H1 (cell line): ENCODE measurements at regions not wholly inside any gene's neighbourhood (a gene's known extent, or its start where the extent isn't known, plus 50 kb on each side); places are given as distances from the start of the nearest gene placed in this dataset.
A peak's percentile ranks its signal among the peaks of the same experiment; 100 is the strongest.

Source experiments
- CTCF ChIA-PET: fragments of 300-600 bp; sonication (Branson Sonifier 250); formaldehyde crosslinking; loops from one replicate; lab custom pipeline; 2021; ENCODE audit not compliant: partially characterized antibody; lab: Charles Lee
- POLR2A ChIA-PET: fragments of 300-600 bp; sonication (Branson Sonifier 250); formaldehyde crosslinking; loops from one replicate; lab custom pipeline; 2021; ENCODE audit warnings: inconsistent platforms; ENCODE audit not compliant: partially characterized antibody; lab: Charles Lee
- DNase-seq, 2 experiments: peaks; one replicate each; pipeline versions ENCODE4 v3.0.0 to v3.0.0-alpha.2; 2010 to 2022; ENCODE audit warnings: low spot score in 2 of 2, low read depth in 1 of 2, mixed read lengths in 1 of 2
- FAIRE-seq: peaks from 2 replicates; lab custom pipeline; 2011; peaks lifted over from hg19 to GRCh38; lab: Jason Lieb, UNC
- H2AFZ ChIP-seq: 2 replicates; pipeline ENCODE4 v1.8.1; 2012; ENCODE audit warnings: low read length, inconsistent platforms
- H2AK5ac ChIP-seq: 2 replicates; pipeline ENCODE4 v1.6.1; 2013; ENCODE audit warnings: low read depth, low read length
- H2BK120ac ChIP-seq: replicated peaks from 2 replicates; pipeline ENCODE3; 2013; ENCODE audit warnings: low read depth, low read length, inconsistent platforms
- H2BK12ac ChIP-seq: 2 replicates; pipeline ENCODE4 v1.6.1; 2013; ENCODE audit warnings: low read depth, low read length
- H2BK15ac ChIP-seq: 2 replicates; pipeline ENCODE4 v1.6.1; 2013; ENCODE audit warnings: low read length
- H2BK20ac ChIP-seq: 2 replicates; pipeline ENCODE4 v1.6.1; 2013; ENCODE audit warnings: low read length
- H2BK5ac ChIP-seq: 2 replicates; pipeline ENCODE4 v1.6.1; 2013; ENCODE audit warnings: low read depth, low read length
- H3K14ac ChIP-seq: 2 replicates; pipeline ENCODE4 v1.6.1; 2013; ENCODE audit warnings: inconsistent platforms; ENCODE audit not compliant: insufficient read length
- H3K18ac ChIP-seq: 2 replicates; pipeline ENCODE4 v1.6.1; 2013; ENCODE audit warnings: low read length; ENCODE audit errors: extremely low read depth
- H3K23ac ChIP-seq: 2 replicates; pipeline ENCODE4 v1.6.1; 2013; ENCODE audit warnings: inconsistent platforms; ENCODE audit not compliant: insufficient read length
- H3K23me2 ChIP-seq: 2 replicates; pipeline ENCODE4 v1.6.1; 2013; ENCODE audit warnings: low read depth, low read length
- H3K27ac ChIP-seq: 2 replicates; pipeline ENCODE4 v1.6.1; 2011; ENCODE audit warnings: low read depth, low read length, inconsistent platforms
- H3K27me3 ChIP-seq, 4 experiments: replicated peaks in 1 of 4; 1 replicate in 1 of 4; 2 replicates in 3 of 4; pipeline versions ENCODE4 v1.6.1 to v1.8.1; 2011 to 2013; ENCODE audit warnings: low read length in 3 of 4, mild to moderate bottlenecking in 3 of 4, inconsistent platforms in 2 of 4, mixed read lengths in 2 of 4, moderate library complexity in 1 of 4; ENCODE audit not compliant: control insufficient read depth in 3 of 4, insufficient read depth in 3 of 4; ENCODE audit errors: extremely low read depth in 1 of 4
- H3K36me3 ChIP-seq, 4 experiments: 2 replicates each; pipeline versions ENCODE4 v1.6.1 to v1.8.1; 2011 to 2013; ENCODE audit warnings: mild to moderate bottlenecking in 4 of 4, low read length in 3 of 4, moderate library complexity in 2 of 4, control low read depth in 1 of 4, inconsistent platforms in 1 of 4; ENCODE audit not compliant: insufficient read depth in 4 of 4, control insufficient read depth in 2 of 4
- H3K4ac ChIP-seq: replicated peaks from 2 replicates; pipeline ENCODE3; 2013; ENCODE audit warnings: low read length, low read depth, mixed read lengths, inconsistent platforms; ENCODE audit not compliant: insufficient read length
- H3K4me1 ChIP-seq, 4 experiments: replicated peaks in 1 of 4; 1 replicate in 1 of 4; 2 replicates in 3 of 4; pipeline versions ENCODE4 v1.6.1 to v1.8.1; 2011 to 2013; ENCODE audit warnings: low read length in 3 of 4, inconsistent platforms in 2 of 4, mixed read lengths in 1 of 4; ENCODE audit not compliant: insufficient read depth in 4 of 4, control insufficient read depth in 3 of 4
- H3K4me2 ChIP-seq, 2 experiments: 2 replicates each; pipeline versions ENCODE4 v1.6.1 to v1.8.1; 2011 to 2013; ENCODE audit warnings: low read depth in 2 of 2, low read length in 2 of 2, control low read depth in 1 of 2, inconsistent platforms in 1 of 2, mild to moderate bottlenecking in 1 of 2; ENCODE audit not compliant: insufficient read depth in 1 of 2
- H3K4me3 ChIP-seq, 4 experiments: fragments of 200-600, 300-600 bp in 1 of 4; sonication (generic), shearing (Covaris generic), sonication (Bioruptor Twin) in 1 of 4; 2 replicates each; pipeline versions ENCODE4 v1.5.1 to v1.8.1; 2011 to 2016; ENCODE audit warnings: low read length in 4 of 4, low read depth in 3 of 4, control low read depth in 2 of 4, inconsistent platforms in 2 of 4, mild to moderate bottlenecking in 2 of 4, mixed read lengths in 1 of 4, moderate library complexity in 1 of 4; ENCODE audit not compliant: insufficient read depth in 2 of 4; ENCODE audit errors: extremely low read depth in 1 of 4
- H3K56ac ChIP-seq: replicated peaks from 2 replicates; pipeline ENCODE3; 2013; ENCODE audit warnings: low read depth, mild to moderate bottlenecking, mixed read lengths, low read length, inconsistent platforms; ENCODE audit not compliant: insufficient read length
- H3K79me1 ChIP-seq: 2 replicates; pipeline ENCODE4 v1.6.1; 2013; ENCODE audit warnings: low read depth, low read length, control low read depth
- H3K79me2 ChIP-seq, 2 experiments: 2 replicates each; pipeline versions ENCODE4 v1.6.1 to v1.8.1; 2012 to 2013; ENCODE audit warnings: low read length in 2 of 2, mild to moderate bottlenecking in 2 of 2, inconsistent platforms in 1 of 2; ENCODE audit not compliant: insufficient read depth in 2 of 2, control insufficient read depth in 1 of 2
- H3K9ac ChIP-seq, 4 experiments: replicated peaks in 1 of 4; 1 replicate in 1 of 4; 2 replicates in 3 of 4; pipeline versions ENCODE4 v1.6.1 to v1.8.1; 2011 to 2013; ENCODE audit warnings: low read depth in 3 of 4, low read length in 3 of 4, control low read depth in 2 of 4, mild to moderate bottlenecking in 2 of 4, moderate library complexity in 2 of 4, inconsistent platforms in 1 of 4; ENCODE audit errors: extremely low read depth in 1 of 4
- H3K9me3 ChIP-seq, 2 experiments: 2 replicates each; pipeline versions ENCODE4 v1.6.1 to v1.8.1; 2012 to 2013; ENCODE audit warnings: mild to moderate bottlenecking in 2 of 2, moderate library complexity in 2 of 2, control low read depth in 1 of 2, inconsistent platforms in 1 of 2, low read depth in 1 of 2, low read length in 1 of 2, mixed read lengths in 1 of 2; ENCODE audit not compliant: insufficient read depth in 2 of 2
- H4K20me1 ChIP-seq, 2 experiments: replicated peaks in 1 of 2; 2 replicates each; pipeline versions ENCODE3 to v1.8.1; 2011 to 2013; ENCODE audit warnings: inconsistent platforms in 2 of 2, low read length in 2 of 2, mild to moderate bottlenecking in 1 of 2; ENCODE audit not compliant: insufficient read depth in 2 of 2, control insufficient read depth in 1 of 2
- H4K5ac ChIP-seq: 2 replicates; pipeline ENCODE4 v1.6.1; 2013; ENCODE audit warnings: low read length, low read depth, mixed read lengths, inconsistent platforms; ENCODE audit not compliant: insufficient read length
- H4K8ac ChIP-seq: 2 replicates; pipeline ENCODE4 v1.8.0; 2013; ENCODE audit warnings: mild to moderate bottlenecking, moderate library complexity, low read length, inconsistent platforms; ENCODE audit not compliant: insufficient read depth; ENCODE audit errors: extremely low read depth
- H4K91ac ChIP-seq: replicated peaks from 2 replicates; pipeline ENCODE3; 2013; ENCODE audit warnings: low read length, mixed read lengths, inconsistent platforms; ENCODE audit not compliant: insufficient read length
- KDM1A ChIP-seq: fragments of 200-600, 300-600 bp; sonication (generic); IDR thresholded peaks from 2 replicates; pipeline ENCODE4 v1.7.1; 2016; ENCODE audit warnings: mild to moderate bottlenecking, low read length, borderline replicate concordance
- SP1 ChIP-seq: IDR thresholded peaks from 2 replicates; pipeline ENCODE4 v1.6.1; 2011; ENCODE audit warnings: low read depth, low read length
- WGBS, 2 experiments: shearing (Covaris generic) in 1 of 2; methylation state at CpG; one replicate each; pipeline versions ENCODE4 v1.1.6 to v1.1.7; 2013 to 2015; ENCODE audit warnings: low lambda C conversion rate in 2 of 2, mixed read lengths in 2 of 2, inconsistent platforms in 1 of 2, low coverage in 1 of 2, missing lambda C conversion rate in 1 of 2; ENCODE audit not compliant: insufficient replicate concordance in 2 of 2, insufficient coverage in 1 of 2, insufficient read length in 1 of 2; ENCODE audit errors: extremely low coverage in 1 of 2, missing lambda C conversion rate in 1 of 2; 5-methylcytosine and 5-hydroxymethylcytosine counted together

DNA sequence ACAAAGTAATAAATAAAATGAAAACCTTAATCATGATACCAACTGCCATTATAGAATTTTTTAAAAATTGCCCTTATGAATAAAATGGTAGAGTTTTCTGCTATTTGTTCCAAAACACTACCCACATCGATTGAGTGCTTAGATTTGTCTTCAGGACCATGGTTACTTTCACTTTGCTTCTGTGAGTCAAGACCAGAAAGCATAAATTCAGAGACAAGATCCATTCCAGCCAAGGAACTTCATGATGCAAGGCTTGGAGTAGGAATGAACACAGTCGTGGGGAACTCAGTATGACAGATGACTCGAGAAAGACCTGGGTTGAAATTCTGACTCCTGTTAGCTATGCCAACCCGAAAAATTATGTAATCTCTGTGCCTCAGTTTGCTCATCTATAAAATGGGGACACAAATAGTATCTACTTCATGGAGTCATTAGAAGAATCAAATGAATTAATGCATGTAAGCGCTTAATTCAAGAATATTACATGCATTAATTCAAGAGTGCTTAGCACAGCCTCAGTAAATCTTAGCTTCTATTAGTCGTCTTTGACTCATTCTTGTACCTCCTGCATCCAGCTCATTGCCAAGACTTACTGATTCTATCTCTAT, 72.5 kb upstream of the MYLIP start:
- Histone ChIP-seq H2BK20ac (no peak overlapping the region), H4K91ac (no peak overlapping the region)
- POLR2A ChIA-PET: interaction anchor here (1.2 kb wide), 1 partner anchor 72 kb away, joined by 3 read pairs; the partner anchor contains the start of gene MYLIP

More for the DNA sequence above, 72.5 kb upstream of the MYLIP start:
- Histone ChIP-seq H2BK12ac (no peak overlapping the region), H3K27me3 (no peaks in the 10 kb centered on the region), H2BK15ac (no peak overlapping the region), H3K56ac (no peak overlapping the region), H3K23me2 (peaks cover 2% of the 10 kb centered on the region; the same call in 1 of the 2 replicates), H3K9ac (no peak overlapping the region), H3K4ac (no peak overlapping the region), H2AFZ (no peak overlapping the region), H3K79me1 (no peaks in the 10 kb centered on the region), H3K36me3 (no peaks in the 10 kb centered on the region), H3K14ac (no peak overlapping the region), H3K27ac (no peak overlapping the region), H3K9me3 (no peaks in the 10 kb centered on the region), H3K79me2 (no peaks in the 10 kb centered on the region), H3K23ac (no peak overlapping the region)
- no peak for DNase-seq
- 95% methylated on average over 6 of the region's 6 CpGs; no CpG with 5 or more reads in 1 of the 2 experiments for WGBS, 2 experiments
- TF ChIP-seq SP1 (no peak), KDM1A (peak; percentile 82; the same call in 1 of the 2 replicates)
- TF ChIP-seq, all 59 proteins: peak for 1
- CTCF ChIA-PET: interaction anchor here (0.6 kb wide), 1 partner anchor 13 kb away, joined by 4 read pairs; no protein-coding TSS in a partner anchor
- H3K18ac ChIP-seq: no peak overlapping the region; the same call in 1 of the 2 replicates
- H3K4me1 ChIP-seq: peaks cover 0 to 18% (median 15%) of the 10 kb centered on the region in 4 experiments; a peak in 6 of 7 replicates
- H2AK5ac ChIP-seq: no peak overlapping the region
- H3K4me2 ChIP-seq: no peak overlapping the region
- H4K20me1 ChIP-seq: no peaks in the 10 kb centered on the region
- FAIRE-seq: no peak
- H2BK5ac ChIP-seq: no peak overlapping the region
- H4K8ac ChIP-seq: no peak overlapping the region
- H4K5ac ChIP-seq: no peak overlapping the region
- H3K4me3 ChIP-seq: no peak overlapping the region
- no peak overlapping the region for H2BK120ac ChIP-seq
